WERI-Rb-1 (cell line): ENCODE measurements at regions not wholly inside any gene's neighbourhood (a gene's known extent, or its start where the extent isn't known, plus 50 kb on each side); places are given as distances from the start of the nearest gene placed in this dataset.

Source experiments
- DNase-seq: peaks from one replicate; pipeline ENCODE4 v3.0.0-alpha.2; 2020
- H3K27ac ChIP-seq: fragments of 250-450 bp; sonication (Bioruptor Pico); 2 replicates; pipeline ENCODE4 v1.5.1; 2020; ENCODE audit warnings: mild to moderate bottlenecking, moderate library complexity
- H3K27me3 ChIP-seq: fragments of 250-450 bp; sonication (Bioruptor Pico); 2 replicates; pipeline ENCODE4 v1.5.1; 2021; ENCODE audit warnings: mild to moderate bottlenecking, low read depth, moderate library complexity; ENCODE audit not compliant: insufficient read depth, severe bottlenecking
- H3K36me3 ChIP-seq: fragments of 250-450 bp; sonication (Bioruptor Pico); 2 replicates; pipeline ENCODE4 v1.5.1; 2020; ENCODE audit warnings: mild to moderate bottlenecking, moderate library complexity
- H3K4me3 ChIP-seq: 2 replicates; pipeline ENCODE4 v1.5.1; 2011; ENCODE audit warnings: low read depth, mild to moderate bottlenecking, control low read depth, low read length
- H3K9me3 ChIP-seq: fragments of 250-450 bp; sonication (Bioruptor Pico); 2 replicates; pipeline ENCODE4 v1.5.1; 2021; ENCODE audit warnings: mild to moderate bottlenecking, moderate library complexity; ENCODE audit not compliant: severe bottlenecking
- TF ChIP-seq, protein P1 (sequence below): IDR thresholded peaks from 2 replicates; pipeline ENCODE4 v1.5.1; 2011; ENCODE audit warnings: low read depth, mild to moderate bottlenecking, control low read depth, inconsistent platforms, low read length

- Histone ChIP-seq H3K36me3 (no peaks in the 10 kb centered on the region), H3K4me3 (no peak overlapping the region), H3K27ac (no peak overlapping the region), H3K27me3 (no peaks in the 10 kb centered on the region), H3K9me3 (no peaks in the 10 kb centered on the region)
- TF ChIP-seq, protein P1, sequence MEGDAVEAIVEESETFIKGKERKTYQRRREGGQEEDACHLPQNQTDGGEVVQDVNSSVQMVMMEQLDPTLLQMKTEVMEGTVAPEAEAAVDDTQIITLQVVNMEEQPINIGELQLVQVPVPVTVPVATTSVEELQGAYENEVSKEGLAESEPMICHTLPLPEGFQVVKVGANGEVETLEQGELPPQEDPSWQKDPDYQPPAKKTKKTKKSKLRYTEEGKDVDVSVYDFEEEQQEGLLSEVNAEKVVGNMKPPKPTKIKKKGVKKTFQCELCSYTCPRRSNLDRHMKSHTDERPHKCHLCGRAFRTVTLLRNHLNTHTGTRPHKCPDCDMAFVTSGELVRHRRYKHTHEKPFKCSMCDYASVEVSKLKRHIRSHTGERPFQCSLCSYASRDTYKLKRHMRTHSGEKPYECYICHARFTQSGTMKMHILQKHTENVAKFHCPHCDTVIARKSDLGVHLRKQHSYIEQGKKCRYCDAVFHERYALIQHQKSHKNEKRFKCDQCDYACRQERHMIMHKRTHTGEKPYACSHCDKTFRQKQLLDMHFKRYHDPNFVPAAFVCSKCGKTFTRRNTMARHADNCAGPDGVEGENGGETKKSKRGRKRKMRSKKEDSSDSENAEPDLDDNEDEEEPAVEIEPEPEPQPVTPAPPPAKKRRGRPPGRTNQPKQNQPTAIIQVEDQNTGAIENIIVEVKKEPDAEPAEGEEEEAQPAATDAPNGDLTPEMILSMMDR: no peak
- no peak for DNase-seq
Observed at GRCh38 chr6:92431502-92431901, 987.9 kb downstream of the EPHA7 start.

- DNase-seq: no peak
- TF ChIP-seq, protein P1: no peak
- H3K9me3 ChIP-seq: no peaks in the 10 kb centered on the region
- H3K4me3 ChIP-seq: no peak overlapping the region
- H3K27ac ChIP-seq: no peak overlapping the region
- H3K36me3 ChIP-seq: no peaks in the 10 kb centered on the region
- H3K27me3 ChIP-seq: no peaks in the 10 kb centered on the region
Observed at GRCh38 chr6:92428448-92428847, 990.9 kb downstream of the EPHA7 start.

GRCh38 chr6:92427453-92427852 lies 991.9 kb downstream of the EPHA7 start:
- TF ChIP-seq, protein P1: no peak
- Histone ChIP-seq H3K27ac (no peak overlapping the region), H3K36me3 (no peaks in the 10 kb centered on the region), H3K27me3 (no peaks in the 10 kb centered on the region), H3K4me3 (no peak overlapping the region), H3K9me3 (no peaks in the 10 kb centered on the region)
- DNase-seq: no peak

GRCh38 chr6:92415656-92416055 lies 1003.7 kb downstream of the EPHA7 start:
- Histone ChIP-seq H3K9me3 (no peaks in the 10 kb centered on the region), H3K27me3 (no peaks in the 10 kb centered on the region), H3K4me3 (no peak overlapping the region), H3K36me3 (no peaks in the 10 kb centered on the region), H3K27ac (no peak overlapping the region)
- DNase-seq: no peak
- TF ChIP-seq, protein P1: no peak

DNA sequence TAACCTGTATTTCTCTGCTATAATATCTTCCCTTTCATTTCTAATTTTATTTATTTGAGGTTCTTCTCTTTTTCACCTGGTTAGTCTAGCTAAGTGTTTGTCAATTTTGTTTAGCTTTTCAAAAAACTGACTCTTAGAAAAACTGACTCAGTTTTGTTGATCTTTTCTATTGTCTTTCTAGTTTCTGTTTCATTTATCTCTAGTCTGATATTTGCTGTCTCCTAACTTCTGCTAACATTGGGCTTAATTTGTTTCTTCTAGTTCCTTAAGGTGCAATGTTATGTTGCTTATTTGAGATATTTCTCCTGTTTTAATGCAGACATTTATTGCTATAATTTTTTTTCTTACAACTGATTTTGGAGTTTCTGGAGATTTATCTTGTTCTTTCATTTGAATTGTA lies 1011.0 kb downstream of the EPHA7 start:
- no peak overlapping the region for H3K4me3 ChIP-seq
- H3K27me3 ChIP-seq: no peaks in the 10 kb centered on the region
- H3K9me3 ChIP-seq: no peaks in the 10 kb centered on the region
- no peaks in the 10 kb centered on the region for H3K36me3 ChIP-seq
- no peak for DNase-seq
- TF ChIP-seq, protein P1: no peak
- H3K27ac ChIP-seq: no peak overlapping the region

DNA sequence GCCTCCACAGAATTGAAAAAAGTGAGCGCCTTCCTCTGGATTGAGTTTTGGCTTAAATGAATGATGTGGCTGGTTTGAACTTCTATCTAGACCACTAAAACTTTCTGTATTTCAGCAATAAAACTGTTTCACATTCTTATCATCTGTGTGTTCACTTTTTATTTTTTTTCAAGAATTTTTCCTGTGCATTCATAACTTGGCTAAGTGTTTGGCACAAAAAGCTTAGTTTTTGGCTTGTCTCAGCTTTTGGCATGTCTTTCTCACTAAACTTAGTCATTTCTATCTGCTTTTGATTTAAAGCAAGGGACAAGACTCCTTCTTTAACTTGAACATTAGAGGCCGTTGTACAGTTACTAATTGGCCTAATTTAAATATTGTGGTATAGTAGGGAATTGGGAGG lies 1015.1 kb downstream of the EPHA7 start:
- Histone ChIP-seq H3K36me3 (no peaks in the 10 kb centered on the region), H3K9me3 (no peaks in the 10 kb centered on the region), H3K4me3 (no peak overlapping the region), H3K27ac (no peak overlapping the region), H3K27me3 (no peaks in the 10 kb centered on the region)
- no peak for DNase-seq
- TF ChIP-seq, protein P1: no peak
